MM.1S (cell line): ENCODE measurements at regions not wholly inside any gene's neighbourhood (a gene's known extent, or its start where the extent isn't known, plus 50 kb on each side); places are given as distances from the start of the nearest gene placed in this dataset.
A peak's percentile ranks its signal among the peaks of the same experiment; 100 is the strongest.

Experiments
- DNase-seq: peaks from one replicate; pipeline ENCODE4 v3.0.0-alpha.2; 2015
- H2AFZ ChIP-seq: fragments of 300-600 bp; sonication (generic); 2 replicates; pipeline ENCODE4 v1.6.0; 2016; ENCODE audit warnings: antibody characterized with exemption, low read length
- H3F3A ChIP-seq: fragments of 300-600 bp; sonication (generic); 2 replicates; pipeline ENCODE4 v1.6.1; 2016; ENCODE audit warnings: mild to moderate bottlenecking, antibody characterized with exemption, low read length, moderate library complexity, mixed read lengths; ENCODE audit not compliant: insufficient read depth
- H3K27ac ChIP-seq: fragments of 300-600 bp; sonication (generic); 2 replicates; pipeline ENCODE4 v1.5.1; 2016; ENCODE audit warnings: mild to moderate bottlenecking, low read length
- H3K27me3 ChIP-seq: fragments of 300-600 bp; sonication (generic); replicated peaks from 2 replicates; pipeline ENCODE4 v1.6.0; 2016; ENCODE audit warnings: low read length; ENCODE audit not compliant: insufficient read depth
- H3K36me3 ChIP-seq: fragments of 300-600 bp; sonication (generic); replicated peaks from 2 replicates; pipeline ENCODE4 v1.6.1; 2016; ENCODE audit warnings: mild to moderate bottlenecking, low read length, mixed read lengths; ENCODE audit not compliant: insufficient read depth
- H3K4me1 ChIP-seq: fragments of 300-600 bp; sonication (generic); 2 replicates; pipeline ENCODE4 v1.6.1; 2016; ENCODE audit warnings: low read length, mixed read lengths
- H3K4me2 ChIP-seq: fragments of 300-600 bp; sonication (generic); 2 replicates; pipeline ENCODE4 v1.6.0; 2016; ENCODE audit warnings: low read depth, low read length
- H3K4me3 ChIP-seq: fragments of 300-600 bp; sonication (generic); 2 replicates; pipeline ENCODE4 v1.5.1; 2016; ENCODE audit warnings: low read length, mixed read lengths
- H3K79me2 ChIP-seq: fragments of 300-600 bp; sonication (generic); 2 replicates; pipeline ENCODE4 v1.6.1; 2016; ENCODE audit warnings: mixed run types, low read length, mixed read lengths
- H3K9ac ChIP-seq: fragments of 300-600 bp; sonication (generic); 2 replicates; pipeline ENCODE4 v1.6.1; 2016; ENCODE audit warnings: low read length, mixed read lengths
- H3K9me2 ChIP-seq: fragments of 300-600 bp; sonication (generic); replicated peaks from 2 replicates; pipeline ENCODE4 v1.6.1; 2016; ENCODE audit warnings: mild to moderate bottlenecking, low read length, mixed read lengths; ENCODE audit not compliant: insufficient read depth
- H3K9me3 ChIP-seq: fragments of 300-600 bp; sonication (generic); replicated peaks from 2 replicates; pipeline ENCODE4 v1.6.1; 2016; ENCODE audit warnings: mild to moderate bottlenecking, low read length, mixed read lengths; ENCODE audit not compliant: insufficient read depth
- H4K20me1 ChIP-seq: fragments of 300-600 bp; sonication (generic); 2 replicates; pipeline ENCODE4 v1.6.1; 2016; ENCODE audit warnings: mild to moderate bottlenecking, low read length, moderate library complexity, mixed read lengths; ENCODE audit not compliant: insufficient read depth
- EZH2 ChIP-seq: fragments of 300-600 bp; sonication (generic); optimal IDR thresholded peaks from 2 replicates; pipeline ENCODE3; 2017; ENCODE audit warnings: low read depth, mild to moderate bottlenecking, antibody characterized with exemption, low read length, mixed read lengths
- EZH2phosphoT487 ChIP-seq: fragments of 300-600 bp; sonication (generic); IDR thresholded peaks from 2 replicates; pipeline ENCODE4 v1.6.1; 2018; ENCODE audit warnings: antibody characterized with exemption, low read length
- TF ChIP-seq, protein P1 (sequence below): fragments of 300-600 bp; sonication (generic); IDR thresholded peaks from 2 replicates; pipeline ENCODE4 v1.5.1; 2016; ENCODE audit warnings: antibody characterized with exemption, low read length, mixed read lengths

DNA sequence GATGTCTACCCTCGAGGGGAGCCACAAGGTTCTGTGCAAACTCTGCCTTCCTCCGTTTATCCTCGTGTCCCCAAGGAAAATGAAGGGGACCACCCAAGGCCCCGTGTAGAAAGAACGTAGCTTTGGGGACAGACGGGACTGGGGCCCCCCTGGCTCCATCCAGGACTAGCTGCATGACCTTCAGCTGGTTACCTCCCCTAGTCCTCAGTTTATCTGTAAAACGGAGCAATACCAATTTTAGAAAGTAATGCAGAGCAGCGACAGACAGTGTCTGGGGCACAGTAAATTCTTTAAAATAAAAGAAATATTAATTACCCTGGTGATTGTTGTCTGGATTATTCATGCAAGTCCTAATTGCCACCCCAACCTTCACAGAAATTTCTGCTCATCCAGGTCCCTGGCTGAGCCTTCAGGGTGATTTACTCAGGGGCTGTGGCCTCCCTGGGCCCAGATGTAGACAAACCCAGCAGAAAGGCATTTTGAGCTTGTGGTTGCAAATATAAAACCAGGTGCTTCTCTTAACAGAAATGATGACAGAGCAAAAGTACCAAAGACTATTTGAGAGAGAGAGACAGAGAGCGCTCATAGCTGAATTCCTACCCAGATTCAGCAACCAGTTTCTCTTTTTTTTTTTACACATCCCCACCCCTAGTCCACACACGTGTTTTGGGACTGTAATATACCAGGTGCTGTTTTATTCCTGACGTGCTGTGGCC is 155.1 kb upstream of the SMIM23 start:
- TF ChIP-seq EZH2phosphoT487 (no peak), EZH2 (no peak)
- TF ChIP-seq, protein P1, sequence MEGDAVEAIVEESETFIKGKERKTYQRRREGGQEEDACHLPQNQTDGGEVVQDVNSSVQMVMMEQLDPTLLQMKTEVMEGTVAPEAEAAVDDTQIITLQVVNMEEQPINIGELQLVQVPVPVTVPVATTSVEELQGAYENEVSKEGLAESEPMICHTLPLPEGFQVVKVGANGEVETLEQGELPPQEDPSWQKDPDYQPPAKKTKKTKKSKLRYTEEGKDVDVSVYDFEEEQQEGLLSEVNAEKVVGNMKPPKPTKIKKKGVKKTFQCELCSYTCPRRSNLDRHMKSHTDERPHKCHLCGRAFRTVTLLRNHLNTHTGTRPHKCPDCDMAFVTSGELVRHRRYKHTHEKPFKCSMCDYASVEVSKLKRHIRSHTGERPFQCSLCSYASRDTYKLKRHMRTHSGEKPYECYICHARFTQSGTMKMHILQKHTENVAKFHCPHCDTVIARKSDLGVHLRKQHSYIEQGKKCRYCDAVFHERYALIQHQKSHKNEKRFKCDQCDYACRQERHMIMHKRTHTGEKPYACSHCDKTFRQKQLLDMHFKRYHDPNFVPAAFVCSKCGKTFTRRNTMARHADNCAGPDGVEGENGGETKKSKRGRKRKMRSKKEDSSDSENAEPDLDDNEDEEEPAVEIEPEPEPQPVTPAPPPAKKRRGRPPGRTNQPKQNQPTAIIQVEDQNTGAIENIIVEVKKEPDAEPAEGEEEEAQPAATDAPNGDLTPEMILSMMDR = no peak
- H3K9me3 ChIP-seq = no peaks in the 10 kb centered on the region
- no peaks in the 10 kb centered on the region for H4K20me1 ChIP-seq
- H2AFZ ChIP-seq = peak overlapping the region; percentile 61
- peak overlapping the region; percentile 42 for H3K4me3 ChIP-seq
- peaks cover 40% of the 10 kb centered on the region for H3K4me1 ChIP-seq
- peaks cover 30% of the 10 kb centered on the region for H3F3A ChIP-seq
- H3K27me3 ChIP-seq = no peaks in the 10 kb centered on the region
- H3K79me2 ChIP-seq = no peaks in the 10 kb centered on the region
- DNase-seq = peak; percentile 92
- H3K9ac ChIP-seq = peak overlapping the region; percentile 24; the same call in 1 of the 2 replicates
- peak overlapping the region; percentile 88 for H3K4me2 ChIP-seq
- H3K27ac ChIP-seq = peak overlapping the region; percentile 58; the same call in 1 of the 2 replicates
- H3K9me2 ChIP-seq = no peaks in the 10 kb centered on the region
- H3K36me3 ChIP-seq = no peaks in the 10 kb centered on the region

DNA sequence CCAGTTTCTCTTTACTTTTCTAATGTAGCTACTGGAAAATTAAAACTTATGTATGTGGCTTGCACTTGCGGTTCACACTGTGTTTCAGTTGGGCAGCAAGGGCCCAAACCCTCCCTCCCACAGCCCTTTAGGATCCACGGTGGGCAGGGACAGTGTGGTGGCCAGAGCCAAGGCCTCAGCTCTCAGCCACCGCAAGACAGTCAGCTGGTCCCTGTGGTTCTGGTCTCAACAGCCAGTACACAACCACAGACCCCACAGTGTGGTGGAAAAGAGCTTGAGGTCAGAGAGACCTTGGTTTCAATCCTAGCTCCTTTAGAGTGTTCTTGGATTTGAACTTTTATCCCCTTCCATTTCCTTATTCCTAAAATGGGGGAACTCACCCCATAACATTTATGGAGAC is 153.0 kb upstream of the SMIM23 start:
- Histone ChIP-seq H4K20me1 (no peaks in the 10 kb centered on the region), H2AFZ (no peak overlapping the region), H3F3A (peaks cover 30% of the 10 kb centered on the region), H3K9me2 (no peaks in the 10 kb centered on the region), H3K27me3 (no peaks in the 10 kb centered on the region), H3K36me3 (no peaks in the 10 kb centered on the region), H3K79me2 (no peaks in the 10 kb centered on the region), H3K27ac (no peak overlapping the region), H3K4me1 (peaks cover 43% of the 10 kb centered on the region), H3K9me3 (no peaks in the 10 kb centered on the region), H3K9ac (no peak overlapping the region), H3K4me2 (no peak overlapping the region), H3K4me3 (no peak overlapping the region)
- no peak for TF ChIP-seq EZH2
- TF ChIP-seq, protein P1 = no peak
- no peak for TF ChIP-seq EZH2phosphoT487
- DNase-seq = peak; percentile 36

DNA sequence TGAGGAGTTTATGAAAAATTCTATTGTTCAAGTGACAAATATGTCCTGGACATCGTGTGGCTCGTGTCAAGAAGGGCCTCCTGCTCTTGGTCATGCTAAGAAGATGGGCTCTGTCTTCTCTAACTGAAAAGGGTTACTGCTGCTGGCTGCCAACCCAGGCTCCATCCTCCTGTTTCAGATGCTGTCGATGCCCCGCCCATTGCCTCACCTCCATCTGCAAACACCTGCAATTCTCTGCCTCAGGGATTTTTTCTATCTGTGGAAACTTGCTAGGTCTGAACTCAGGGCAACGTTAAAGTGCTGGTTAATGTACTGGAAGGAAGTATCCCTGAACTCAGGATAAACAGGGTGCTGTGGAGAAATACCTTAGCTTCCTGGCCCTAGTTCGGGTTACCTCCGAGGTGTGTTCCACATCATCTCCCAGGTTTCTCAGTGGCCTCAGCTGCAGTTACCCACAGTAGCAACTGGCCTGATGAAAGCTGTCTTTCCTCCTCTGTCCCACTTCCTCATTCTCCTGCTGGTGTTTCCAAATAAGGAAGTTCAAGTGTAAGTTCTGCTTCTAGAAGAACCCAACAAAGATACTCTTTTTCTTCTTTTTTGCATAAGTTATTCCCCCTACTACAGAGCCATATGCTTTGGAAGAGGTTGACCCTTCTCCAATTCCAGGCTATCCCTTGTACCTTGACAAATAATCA is 151.7 kb upstream of the SMIM23 start:
- Histone ChIP-seq H3K9me2 (no peaks in the 10 kb centered on the region), H3K27ac (peak overlapping the region; percentile 41; the same call in 1 of the 2 replicates), H3K4me1 (peaks cover 43% of the 10 kb centered on the region), H3K9ac (no peak overlapping the region), H2AFZ (peak overlapping the region; percentile 41), H3K9me3 (no peaks in the 10 kb centered on the region), H4K20me1 (no peaks in the 10 kb centered on the region), H3K36me3 (no peaks in the 10 kb centered on the region), H3K79me2 (no peaks in the 10 kb centered on the region), H3K4me2 (peak overlapping the region; percentile 58), H3K27me3 (no peaks in the 10 kb centered on the region), H3K4me3 (no peak overlapping the region), H3F3A (peaks cover 30% of the 10 kb centered on the region)
- TF ChIP-seq EZH2phosphoT487 (no peak), EZH2 (no peak)
- TF ChIP-seq, protein P1 = no peak
- DNase-seq = peak; percentile 71
